Hematopoietic multipotent progenitor cell treated with erythropoietin and hydrocortisone succinate and interleukin-3 and kit ligand, for 4 days (in vitro differentiated cells): ENCODE measurements at regions not wholly inside any gene's neighbourhood (a gene's known extent, or its start where the extent isn't known, plus 50 kb on each side); places are given as distances from the start of the nearest gene placed in this dataset.
"Not testable (repeated sequence)": the region's sequence is repeated elsewhere in the genome, so short reads cannot be mapped to it uniquely, and the experiment has no call there.

Experiments
- DNase-seq: peaks from one replicate; pipeline ENCODE4 v3.0.0-alpha.2; 2015

DNA sequence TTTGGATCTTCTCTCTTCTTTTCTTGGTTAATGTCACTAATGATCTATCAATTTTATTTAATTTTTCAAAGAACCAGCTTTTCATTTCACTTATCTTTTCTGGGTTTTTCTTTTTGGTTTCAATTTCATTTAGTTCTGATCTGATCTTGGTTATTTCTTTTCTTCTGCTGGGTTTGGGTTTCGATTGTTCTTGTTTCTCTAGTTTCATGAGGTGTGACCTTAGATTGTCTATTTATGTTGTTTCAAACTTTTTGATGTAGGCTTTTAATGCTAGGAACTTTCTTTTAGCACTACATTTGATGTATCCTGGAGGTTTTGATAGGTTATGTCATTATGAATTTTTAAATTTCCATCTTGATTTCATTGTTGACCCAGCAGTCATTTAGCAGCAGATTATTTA is 142.3 kb downstream of the C11orf87 start:
- DNase-seq: no peak

DNA sequence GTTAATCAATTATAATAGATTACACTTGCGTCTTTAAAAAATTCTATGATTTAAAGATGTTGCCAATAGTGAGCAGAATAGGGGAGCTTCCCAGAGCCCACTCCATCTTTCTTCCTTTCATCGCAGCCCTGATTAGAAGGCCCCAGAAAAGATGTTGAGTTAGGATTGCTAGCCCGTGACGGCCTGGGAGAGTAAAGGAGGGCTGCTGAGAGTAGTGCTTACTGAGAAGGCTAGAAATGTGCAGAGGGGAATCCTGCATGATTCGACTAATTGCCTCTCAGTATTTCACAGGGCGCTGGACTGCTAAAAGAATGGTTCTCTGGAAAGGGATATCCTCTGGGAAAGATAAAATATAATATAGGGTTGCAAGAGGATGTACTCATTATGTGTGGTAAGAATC is 160.5 kb downstream of the C11orf87 start:
- DNase-seq: no peak

DNA sequence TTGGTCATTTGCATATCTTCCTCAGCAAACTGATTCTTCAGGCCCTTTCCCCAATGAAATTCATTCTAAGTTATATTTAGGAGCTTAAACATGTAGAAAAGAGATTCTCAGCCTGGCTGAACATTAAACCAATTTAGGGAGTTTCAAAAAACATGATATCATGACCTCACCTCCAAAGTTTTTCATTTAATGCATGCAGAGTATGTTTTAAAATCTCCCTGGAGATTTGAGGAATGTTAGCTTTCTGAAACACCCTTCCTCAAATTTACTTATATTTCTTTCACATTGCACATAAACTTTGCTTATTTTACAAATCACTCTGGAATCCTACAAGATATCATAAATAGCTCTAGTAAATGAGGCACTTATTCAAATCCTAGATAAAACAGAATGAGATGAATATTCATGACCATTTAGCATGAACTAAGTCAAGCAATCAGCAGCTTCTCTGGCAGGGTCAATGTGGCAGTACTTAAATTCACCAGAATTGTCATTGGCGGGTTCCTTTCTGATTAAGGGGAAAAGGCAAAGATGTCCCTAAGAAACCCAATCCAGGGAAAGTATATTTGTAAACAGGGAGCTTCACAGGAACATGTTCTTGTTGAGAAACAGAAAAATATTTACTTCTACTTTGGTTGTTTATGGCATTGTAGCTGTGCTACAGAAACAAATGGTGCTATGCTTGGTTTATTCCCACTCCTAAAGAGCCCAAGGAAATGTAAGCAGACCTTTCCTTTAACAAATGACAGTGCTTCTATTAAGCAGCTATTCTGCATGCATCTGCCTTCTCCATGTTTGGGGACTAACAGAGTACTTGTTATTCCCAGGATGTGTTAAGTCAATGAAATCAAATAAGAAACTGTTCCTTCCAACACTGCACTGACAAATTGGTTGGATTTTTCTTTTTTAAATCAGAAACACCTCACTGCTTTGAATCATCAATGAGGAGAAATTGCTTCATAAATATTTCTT is 162.3 kb downstream of the C11orf87 start:
- DNase-seq: no peak

DNA sequence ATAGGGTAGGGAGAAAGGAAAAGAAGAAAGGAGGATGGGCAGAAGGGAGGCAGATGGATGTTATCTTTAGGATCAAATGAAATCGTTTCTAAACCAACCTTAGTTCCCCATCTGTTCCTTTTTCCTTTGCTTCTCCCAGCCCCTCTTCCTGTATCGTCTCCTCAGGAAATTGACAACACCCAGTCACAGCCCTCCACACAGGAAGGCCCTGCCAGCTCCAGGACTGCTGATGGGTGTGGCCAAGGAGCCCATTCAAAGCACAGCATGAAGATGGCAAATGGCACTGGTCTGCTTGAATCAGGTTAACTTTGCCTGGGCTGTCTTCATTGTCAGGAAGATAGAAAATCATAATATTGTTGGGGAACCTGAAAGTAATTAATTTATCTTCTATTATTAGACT is 164.8 kb downstream of the C11orf87 start:
- no peak for DNase-seq

DNA sequence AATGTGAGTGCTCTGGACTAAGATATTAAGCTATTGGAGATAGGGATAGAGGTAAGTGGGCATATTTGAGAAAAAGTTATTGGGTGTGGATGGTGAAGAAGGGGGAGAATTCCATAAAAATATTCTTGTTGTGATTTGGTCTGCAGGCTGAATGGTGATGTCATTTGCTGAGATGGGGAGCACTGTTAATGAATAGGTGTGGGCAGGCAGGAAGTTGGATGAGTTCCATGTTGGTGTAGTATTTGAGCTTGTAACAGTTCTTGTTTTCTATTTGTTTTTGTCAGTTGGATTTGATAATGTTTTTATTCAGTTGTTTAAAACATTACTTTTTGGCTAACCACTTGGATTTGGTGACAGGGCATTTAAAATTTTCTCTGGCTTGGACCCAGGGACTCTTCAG is 168.8 kb downstream of the C11orf87 start:
- no peak for DNase-seq

DNA sequence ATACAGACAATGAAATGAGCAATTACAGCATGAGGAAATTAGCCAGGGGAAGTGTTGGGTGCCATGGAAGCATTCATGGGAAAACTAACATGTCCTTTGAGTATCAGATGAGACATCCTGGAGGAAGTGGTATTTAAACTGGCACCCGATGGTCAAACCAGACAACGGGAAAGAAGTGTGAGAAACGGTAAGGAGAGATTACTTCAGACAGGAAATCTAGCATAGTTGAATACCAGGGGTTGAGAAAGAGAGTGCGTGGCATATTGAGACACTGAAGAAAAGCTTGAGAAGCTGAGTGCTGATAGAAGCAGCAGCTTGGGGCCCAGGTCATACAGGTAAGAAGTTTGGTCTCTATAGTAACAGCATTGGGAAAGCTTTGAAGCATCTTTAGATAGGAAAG is 175.3 kb downstream of the C11orf87 start:
- no peak for DNase-seq

DNA sequence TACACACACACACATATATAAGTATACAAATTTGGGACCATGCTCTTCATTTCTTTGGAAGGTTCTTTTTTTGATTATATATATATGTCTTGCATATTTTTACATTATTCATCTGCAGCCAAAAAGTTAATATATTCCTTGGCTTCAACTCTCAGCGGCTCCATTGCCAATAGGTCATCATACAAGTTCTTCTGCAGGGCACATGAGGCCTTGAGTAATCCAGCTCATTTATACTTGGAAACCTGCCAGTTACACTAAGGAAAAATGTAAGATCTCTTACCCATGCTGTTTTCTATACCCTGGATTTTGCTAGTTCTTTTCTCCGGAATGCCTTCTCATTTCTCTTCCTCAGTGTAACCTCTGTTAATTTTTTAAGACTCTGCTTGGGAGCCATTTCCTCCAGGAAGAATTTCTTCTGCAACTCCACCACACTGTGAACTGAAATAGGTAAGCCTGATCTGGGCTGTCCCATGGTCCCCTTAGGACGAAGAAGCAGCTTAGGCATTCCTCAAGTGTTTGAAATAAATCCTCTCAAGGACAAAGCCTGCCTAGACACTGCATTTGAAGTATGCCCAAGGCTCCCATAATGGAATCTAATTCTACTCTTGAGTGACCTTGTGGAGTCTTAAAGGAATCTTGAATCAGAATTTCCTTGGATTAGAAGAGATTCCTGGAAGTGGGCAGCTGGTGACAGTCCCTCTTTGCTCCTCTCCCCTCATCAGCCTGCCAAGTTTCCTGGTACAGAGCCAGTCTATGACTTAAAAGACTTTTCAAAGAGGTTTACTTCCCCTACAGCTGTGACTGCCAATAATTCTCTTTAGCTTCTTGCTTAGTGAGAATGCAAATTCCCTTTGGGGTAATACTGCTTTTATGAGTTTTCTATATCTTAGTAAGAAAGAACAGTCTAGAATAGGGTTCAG is 182.8 kb downstream of the C11orf87 start:
- DNase-seq: no peak

DNA sequence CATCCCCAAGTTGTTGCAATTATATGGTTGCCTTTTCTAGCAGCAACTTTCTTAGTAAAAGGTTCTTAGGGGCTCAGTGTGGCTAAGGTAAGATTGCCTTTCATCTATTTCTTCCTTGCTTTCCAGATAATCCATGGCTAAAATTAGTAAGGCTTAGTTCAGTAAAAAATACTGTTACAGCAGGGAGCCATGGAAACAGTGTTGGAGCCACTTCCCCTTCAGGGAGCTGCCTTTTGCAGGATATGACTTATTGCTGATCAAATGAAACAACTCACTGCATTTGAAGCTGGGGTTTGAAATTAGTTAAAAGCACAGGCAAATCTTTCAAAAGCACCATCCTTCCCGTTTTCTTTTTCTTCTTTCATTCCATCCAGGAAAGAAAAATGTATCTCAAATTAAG is 184.3 kb downstream of the C11orf87 start:
- no peak for DNase-seq

DNA sequence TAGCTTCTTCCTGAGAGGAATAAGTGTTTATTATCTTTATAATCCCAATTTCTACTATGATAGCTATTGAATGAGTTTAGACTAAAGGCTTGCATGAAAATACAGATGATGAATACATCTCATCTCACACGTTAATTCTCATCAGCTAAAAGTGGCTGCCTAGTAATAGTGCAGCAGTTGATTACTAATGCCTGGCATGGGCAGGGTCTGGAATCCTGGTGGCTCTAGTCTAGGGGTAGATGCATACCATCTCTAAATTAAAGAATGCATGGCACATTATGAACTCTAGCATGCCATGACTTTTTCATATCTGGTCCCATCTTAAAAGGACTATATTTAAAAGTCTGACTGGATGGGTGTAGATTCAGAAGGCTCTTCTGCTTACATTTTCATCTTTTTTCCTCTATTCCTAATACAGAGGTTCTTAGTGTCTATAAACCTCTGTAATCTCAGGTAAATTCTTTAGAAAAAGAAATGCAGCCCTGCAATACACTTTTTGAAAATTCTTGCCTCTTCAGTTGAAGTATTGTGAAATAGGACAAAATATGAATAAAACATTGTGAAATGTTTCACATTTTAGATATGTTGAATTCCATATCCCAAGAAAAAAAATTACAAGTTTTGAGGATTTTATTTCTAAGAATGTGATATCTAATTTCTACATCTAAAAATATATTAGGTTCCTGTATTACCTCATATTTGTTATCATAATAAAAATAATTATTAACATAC is 187.6 kb downstream of the C11orf87 start:
- DNase-seq: no peak

DNA sequence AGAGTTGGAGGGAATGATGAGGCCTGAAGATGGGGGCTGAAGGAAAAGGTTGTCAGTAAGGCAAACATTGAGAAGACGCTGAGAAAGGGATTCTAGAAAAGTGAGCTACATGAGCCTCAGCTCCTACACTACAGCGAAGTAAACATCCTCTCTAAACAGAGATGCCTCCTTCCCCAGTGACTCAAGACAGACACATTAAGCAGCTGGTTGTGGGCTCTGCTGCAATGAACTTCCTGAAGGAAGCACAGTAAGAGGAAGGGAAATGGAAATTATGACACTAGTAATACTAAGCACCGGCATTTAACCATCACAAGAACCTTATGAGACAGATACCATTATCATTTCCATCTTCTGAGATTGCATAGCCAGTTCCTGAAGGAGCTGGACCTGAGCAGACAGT is 190.5 kb downstream of the C11orf87 start:
- DNase-seq: no peak

DNA sequence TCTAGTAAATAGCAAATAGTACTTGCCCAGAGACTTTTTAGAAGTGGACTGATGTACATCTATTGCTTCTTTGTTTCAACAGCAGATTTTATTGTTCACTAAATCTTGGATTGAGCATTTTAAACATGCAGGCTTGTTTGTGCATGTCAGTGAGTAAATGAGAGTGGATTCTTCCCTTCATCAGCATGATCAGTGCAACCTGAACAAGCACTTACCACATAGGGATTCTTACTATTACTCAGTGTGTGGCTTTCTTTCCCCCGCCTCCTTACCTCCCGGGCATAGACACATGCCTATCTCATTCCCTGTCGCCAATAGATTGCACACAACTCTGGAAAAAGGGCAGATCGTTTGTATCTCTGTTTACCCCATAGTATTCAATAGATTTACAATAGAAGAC is 197.5 kb downstream of the C11orf87 start:
- DNase-seq: no peak

DNA sequence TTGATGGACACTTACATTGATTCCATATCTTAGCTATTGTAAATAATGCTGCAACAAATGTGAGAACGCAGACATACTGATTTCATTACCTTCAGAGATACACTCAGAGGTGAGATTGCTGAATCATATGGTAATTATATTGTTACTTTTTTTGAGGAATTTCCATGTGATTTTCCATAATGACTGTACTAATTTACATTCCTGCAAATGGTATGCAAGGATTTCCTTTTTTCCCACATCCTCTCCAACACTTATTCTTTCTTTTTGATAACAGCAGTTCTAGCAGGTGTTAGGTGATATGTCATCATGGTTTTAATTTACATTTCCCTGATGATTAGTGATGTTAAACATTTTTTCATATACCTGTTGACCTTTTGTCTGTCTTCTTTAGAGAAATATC is 207.7 kb downstream of the C11orf87 start:
- DNase-seq: no peak

DNA sequence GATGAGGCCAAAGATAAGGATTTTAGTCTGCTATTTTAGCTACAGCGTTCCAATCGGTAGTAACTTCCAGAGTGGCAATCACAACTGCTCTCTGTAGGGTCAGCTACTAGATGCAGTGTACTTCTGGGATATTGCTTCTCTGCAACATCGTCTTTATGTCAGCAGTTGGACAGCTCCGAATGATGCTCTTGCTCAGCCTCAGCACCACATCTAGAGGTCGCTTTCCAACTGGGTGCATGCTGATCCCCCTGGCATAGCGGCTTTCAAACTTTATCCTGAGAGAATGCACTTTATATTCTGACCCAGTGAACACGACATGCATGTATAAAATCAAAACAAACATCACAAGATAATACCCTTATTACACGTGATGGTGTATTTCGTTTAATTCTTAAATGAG is 219.6 kb downstream of the C11orf87 start:
- peak; percentile 38 for DNase-seq

DNA sequence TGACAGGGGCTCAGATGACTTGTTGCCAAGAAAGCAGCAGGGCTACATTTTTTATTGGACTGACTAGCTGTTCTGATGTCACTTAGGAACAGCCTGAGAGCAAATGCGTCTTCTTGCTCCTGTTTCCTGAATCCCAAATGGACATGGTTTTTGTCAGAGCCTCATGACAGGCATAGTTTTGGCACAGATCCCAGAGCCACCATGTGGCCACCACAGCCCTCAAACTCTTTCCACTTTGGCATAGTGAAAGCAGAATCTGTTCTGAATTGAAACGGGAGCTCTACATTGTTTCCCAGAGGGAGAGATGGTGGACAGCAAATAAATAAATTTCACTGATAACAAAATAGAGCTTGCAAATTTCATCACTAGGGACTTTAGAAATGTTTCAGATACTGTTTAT is 222.2 kb downstream of the C11orf87 start:
- no peak for DNase-seq

DNA sequence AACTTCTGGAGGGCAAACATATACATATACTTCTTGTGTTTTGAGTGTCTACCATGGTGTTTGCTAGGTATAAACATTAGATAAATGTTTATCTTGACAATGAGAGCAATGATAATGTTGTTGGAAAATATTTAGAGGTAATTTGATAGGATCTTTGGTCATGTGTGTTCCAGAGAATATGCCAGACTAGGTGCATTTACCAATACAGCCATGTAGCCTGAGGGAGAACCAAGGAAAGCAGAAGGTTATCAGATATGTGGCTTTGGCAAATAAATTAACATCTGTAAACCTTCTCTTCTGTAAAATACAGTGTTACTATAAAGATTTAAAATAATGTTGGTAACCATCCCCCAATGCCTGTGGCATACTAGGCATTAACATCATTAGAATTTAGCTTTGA is 226.8 kb downstream of the C11orf87 start:
- DNase-seq: no peak

DNA sequence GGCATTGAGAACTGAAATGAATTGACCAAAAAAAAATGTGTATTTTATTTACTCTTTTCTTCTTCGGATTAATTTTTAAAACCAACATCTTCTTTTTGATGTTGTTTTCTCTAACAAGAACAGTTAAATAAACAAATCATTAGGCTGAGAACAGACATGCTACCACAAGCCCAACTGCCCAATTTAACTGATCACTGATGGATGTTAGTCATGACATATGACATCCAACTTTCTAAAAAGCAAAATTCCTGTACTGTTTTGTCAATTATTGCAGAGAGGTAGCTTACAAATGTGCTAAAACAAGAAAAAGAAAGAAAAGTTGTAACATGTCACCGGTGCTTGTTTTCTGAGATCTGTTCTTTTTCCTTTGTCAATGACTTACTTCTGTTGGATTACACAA is 232.1 kb downstream of the C11orf87 start:
- no peak for DNase-seq

DNA sequence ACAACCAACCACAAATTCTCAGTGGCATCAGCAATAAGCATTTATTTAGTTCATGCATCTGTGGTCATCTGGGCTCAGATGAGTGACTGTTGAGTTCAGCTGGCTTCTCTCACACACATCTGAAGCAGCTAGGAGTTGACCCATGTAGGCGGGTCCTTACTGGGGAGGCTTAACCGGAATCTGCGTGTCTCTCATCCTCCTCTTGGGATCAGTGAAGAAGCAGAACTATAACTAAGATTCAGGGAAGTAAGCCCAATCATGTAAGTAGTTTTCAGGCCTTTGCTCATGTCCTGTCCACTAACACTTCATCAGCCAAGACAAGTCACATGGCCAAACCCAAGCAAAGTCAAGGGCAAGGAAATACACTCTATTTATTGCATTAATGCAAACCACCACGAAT is 236.2 kb downstream of the C11orf87 start:
- no peak for DNase-seq

DNA sequence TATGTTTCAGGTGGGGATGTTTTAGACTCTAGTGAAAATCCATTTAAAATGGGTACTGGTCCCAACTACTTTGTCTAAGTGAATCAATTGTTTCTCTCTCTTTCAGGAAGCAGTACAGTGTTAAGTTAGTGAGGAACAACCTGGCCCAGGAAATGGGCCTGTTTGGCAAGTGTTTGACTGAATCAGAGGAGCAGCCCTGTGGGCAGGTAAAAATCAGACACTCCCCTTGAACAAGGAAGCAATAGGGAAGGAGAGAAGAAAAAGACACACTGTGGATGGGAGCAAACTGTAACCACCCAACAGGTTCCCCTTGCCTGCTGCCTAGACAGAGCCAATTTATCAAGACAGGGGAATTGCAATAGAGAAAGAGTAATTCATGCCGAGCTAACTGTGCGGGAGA is 245.7 kb downstream of the C11orf87 start:
- DNase-seq: no peak

DNA sequence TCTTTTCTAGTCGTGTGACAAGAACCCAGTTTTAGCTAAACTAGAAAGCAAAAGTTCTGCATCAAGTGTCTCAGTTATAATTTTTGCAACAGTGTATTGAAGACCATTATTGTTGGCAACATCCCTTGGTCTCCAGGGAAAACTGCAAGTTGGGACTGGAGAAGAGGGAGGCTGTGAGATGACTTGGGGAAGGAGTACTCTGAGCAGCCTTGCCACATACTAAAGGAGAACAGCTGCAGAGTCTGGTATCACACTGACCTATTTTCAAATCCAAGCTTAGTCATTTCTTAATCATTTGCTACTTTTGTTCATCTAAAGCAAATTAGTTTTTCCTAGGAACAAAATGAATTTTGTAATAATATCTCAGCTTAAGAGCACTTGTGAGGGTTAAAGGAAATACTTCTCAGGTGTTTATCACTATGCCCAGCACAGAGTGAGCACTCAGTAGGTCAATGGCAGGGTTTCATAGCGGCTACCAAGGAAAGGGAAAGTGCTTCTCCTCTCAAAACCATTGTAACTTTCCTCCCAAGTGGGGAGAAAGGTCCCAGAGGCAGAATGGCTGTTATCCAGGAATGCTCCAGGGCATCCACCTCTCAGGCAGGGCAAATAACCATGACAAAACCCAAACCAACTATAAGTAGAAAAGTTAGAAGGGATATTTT is 247.1 kb downstream of the C11orf87 start:
- DNase-seq: no peak

DNA sequence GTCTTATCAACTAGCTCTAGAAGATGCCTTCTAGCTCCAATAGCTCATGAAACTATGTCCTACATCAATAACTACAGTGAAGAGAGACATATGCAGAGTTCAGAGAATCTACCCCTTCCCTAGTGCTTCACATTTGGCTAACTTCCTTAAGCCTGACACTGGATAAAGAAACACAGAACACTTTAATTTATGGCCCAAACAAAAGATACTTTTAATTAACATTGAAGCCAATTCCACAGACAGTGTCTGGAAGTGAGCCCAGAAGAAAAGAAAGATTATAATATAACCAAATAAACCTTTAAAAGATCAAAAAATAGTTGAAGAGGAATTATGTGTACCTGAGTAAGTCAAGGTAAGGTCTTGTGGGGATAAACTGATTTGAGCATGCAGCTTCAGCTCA is 255.2 kb downstream of the C11orf87 start:
- no peak for DNase-seq

DNA sequence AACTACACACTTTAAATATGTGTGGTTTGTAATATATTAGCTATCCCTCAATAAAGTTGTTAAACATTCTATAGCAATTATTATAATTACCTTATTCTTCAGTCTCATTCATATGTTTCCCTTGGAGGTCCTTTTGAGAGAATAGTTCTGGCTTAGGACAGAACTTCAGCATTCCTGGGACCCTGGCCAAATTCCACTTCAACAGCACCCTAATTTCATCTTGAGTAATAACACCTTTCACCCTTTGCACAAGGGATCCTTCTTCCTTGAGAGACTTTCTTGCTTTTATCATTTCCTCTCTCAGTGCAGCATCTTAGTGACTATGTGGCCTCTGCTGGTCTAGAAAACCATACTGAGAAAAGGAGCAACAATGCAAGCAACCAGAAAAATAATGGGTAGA is 255.9 kb downstream of the C11orf87 start:
- no peak for DNase-seq

DNA sequence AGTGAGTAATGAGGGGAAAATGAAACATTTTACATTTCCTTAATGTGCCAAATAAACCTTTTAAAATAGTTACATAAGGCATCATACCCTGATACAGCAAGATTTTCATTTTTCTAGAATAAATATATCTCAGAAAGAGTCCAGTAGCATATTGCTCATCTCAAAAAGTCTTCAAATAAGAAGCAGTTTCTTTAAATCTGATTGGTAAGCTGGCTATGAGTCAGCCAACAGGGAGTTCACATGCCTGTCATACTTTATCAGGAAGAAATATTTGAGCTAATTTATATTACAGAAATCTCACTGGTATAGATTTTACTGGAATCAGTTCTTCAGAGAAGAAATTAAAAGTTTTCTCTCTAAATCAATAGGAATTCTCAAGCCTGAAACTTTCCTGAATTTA is 258.1 kb downstream of the C11orf87 start:
- DNase-seq: no peak

DNA sequence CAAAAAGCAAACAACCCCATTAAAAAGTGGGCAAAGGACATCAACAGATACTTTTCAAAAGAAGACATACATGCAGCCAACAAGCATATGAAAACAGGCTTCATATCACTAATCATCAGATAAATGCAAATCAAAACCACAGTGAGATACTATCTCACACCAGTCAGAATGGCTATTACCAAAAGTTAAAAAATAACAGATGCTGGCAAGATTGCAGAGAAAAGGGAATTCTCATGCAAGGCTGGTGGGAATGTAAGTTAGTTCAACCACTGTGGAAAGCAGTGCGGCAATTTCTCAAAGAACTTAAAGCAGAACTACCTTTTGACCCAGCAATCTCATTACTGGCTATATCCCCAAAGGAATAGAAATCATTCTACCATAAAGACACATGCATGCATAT is 260.8 kb downstream of the C11orf87 start:
- not testable (repeated sequence) for DNase-seq
